ENCODE measurements at regions not wholly inside any gene's neighbourhood (a gene's known extent, or its start where the extent isn't known, plus 50 kb on each side); places are given as distances from the start of the nearest gene placed in this dataset.

DNA sequence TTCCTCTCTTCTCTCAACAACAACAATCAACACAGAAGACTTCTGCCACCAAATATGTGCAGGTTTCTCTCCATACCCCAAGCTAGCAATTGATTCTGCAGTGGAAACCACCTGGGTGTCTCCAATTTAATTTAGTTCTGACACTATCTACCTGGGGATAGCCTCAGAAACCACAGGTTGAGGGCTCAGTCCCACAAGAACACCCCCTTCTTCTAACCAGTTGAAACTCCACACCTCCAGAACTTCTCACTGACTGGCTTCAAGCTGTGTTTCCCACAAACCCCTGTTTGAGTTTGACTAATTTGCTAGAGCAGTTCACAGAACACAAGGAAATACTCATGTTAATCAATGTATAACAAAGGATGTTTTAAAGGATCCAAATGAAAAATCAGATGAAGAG, 52.5 kb upstream of the SPTLC3 start:
- Mint-ChIP-seq H3K36me3 (ENCODE audit: unreplicated experiment) (no peaks in the 10 kb centered on the region), H3K27ac (ENCODE audit: unreplicated experiment) (no peak overlapping the region), H3K9me3 (ENCODE audit: unreplicated experiment) (no peaks in the 10 kb centered on the region), H3K4me3 (ENCODE audit: unreplicated experiment) (no peak overlapping the region), H3K27me3 (ENCODE audit: unreplicated experiment) (no peaks in the 10 kb centered on the region), H3K4me1 (ENCODE audit: low read depth, unreplicated experiment) (no peaks in the 10 kb centered on the region)
- TF ChIP-seq, protein P1, sequence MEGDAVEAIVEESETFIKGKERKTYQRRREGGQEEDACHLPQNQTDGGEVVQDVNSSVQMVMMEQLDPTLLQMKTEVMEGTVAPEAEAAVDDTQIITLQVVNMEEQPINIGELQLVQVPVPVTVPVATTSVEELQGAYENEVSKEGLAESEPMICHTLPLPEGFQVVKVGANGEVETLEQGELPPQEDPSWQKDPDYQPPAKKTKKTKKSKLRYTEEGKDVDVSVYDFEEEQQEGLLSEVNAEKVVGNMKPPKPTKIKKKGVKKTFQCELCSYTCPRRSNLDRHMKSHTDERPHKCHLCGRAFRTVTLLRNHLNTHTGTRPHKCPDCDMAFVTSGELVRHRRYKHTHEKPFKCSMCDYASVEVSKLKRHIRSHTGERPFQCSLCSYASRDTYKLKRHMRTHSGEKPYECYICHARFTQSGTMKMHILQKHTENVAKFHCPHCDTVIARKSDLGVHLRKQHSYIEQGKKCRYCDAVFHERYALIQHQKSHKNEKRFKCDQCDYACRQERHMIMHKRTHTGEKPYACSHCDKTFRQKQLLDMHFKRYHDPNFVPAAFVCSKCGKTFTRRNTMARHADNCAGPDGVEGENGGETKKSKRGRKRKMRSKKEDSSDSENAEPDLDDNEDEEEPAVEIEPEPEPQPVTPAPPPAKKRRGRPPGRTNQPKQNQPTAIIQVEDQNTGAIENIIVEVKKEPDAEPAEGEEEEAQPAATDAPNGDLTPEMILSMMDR (IDR thresholded peaks at IDR 0.05; ENCODE audit: partially characterized antibody, unreplicated experiment) = no peak
- DNase-seq = no peak

DNA sequence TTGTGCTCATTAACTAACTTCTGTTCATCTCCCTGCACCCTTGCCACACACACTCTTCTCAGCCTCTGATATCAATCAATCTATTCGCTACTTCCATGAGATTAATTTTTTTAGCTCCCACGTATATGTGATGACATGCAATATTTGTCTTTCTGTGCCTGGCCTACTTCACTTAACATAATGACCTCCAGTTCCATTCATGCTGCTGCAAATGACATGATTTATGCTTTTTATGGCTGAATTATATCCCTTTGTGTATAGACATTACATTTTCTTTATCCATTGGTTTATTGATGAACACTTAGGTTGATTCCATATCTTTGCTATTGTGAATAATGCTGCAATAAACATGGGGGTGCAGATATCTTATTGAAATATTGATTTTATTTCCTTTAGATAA, 50.8 kb upstream of the SPTLC3 start:
- no peak overlapping the region for H3K27ac Mint-ChIP-seq (ENCODE audit: unreplicated experiment)
- no peaks in the 10 kb centered on the region for H3K9me3 Mint-ChIP-seq (ENCODE audit: unreplicated experiment)
- no peaks in the 10 kb centered on the region for H3K36me3 Mint-ChIP-seq (ENCODE audit: unreplicated experiment)
- TF ChIP-seq, protein P1 (IDR thresholded peaks at IDR 0.05; ENCODE audit: partially characterized antibody, unreplicated experiment) = no peak
- no peaks in the 10 kb centered on the region for H3K27me3 Mint-ChIP-seq (ENCODE audit: unreplicated experiment)
- H3K4me3 Mint-ChIP-seq (ENCODE audit: unreplicated experiment) = no peak overlapping the region
- DNase-seq = no peak
- H3K4me1 Mint-ChIP-seq (ENCODE audit: low read depth, unreplicated experiment) = no peaks in the 10 kb centered on the region
